GM21717 (cell line): ENCODE measurements at regions not wholly inside any gene's neighbourhood (a gene's known extent, or its start where the extent isn't known, plus 50 kb on each side); places are given as distances from the start of the nearest gene placed in this dataset.
"Not testable (repeated sequence)": the region's sequence is repeated elsewhere in the genome, so short reads cannot be mapped to it uniquely, and the experiment has no call there.

ENCODE experiments used
- ATAC-seq: cut with Tn5 transposase; IDR thresholded peaks from one replicate; pipeline ENCODE4 v1.9.1; 2021; ENCODE audit warnings: mild to moderate bottlenecking, moderate library complexity; ENCODE audit not compliant: unreplicated experiment

- ATAC-seq = no peak
Observed at GRCh38 chr16:13453325-13453724, 466.6 kb upstream of the ERCC4 start.

GRCh38 chr16:13453938-13454553, 465.9 kb upstream of the ERCC4 start:
- no peak for ATAC-seq

DNA sequence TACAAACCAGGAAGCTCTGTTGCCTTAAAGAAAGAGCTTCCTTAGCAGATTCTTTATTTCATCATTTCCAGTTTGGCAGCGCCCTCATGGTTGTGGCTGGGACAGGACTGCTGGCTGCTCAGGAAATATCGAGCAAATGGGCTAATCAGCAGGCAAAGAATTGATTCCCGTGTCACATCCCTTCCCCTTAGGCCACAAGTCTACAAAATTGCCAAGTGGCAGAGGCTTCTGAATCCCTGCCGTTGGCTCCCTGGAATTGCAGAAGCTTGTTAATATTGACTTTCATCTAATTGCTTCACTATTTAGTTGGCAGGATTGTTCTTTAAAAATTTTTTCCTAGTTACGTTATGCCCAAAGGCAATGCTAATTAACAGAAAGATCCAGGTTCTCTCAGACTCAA, 456.3 kb upstream of the ERCC4 start:
- no peak for ATAC-seq

GRCh38 chr16:13471036-13471435, 448.9 kb upstream of the ERCC4 start:
- no peak for ATAC-seq

GRCh38 chr16:13478991-13479390, 441.0 kb upstream of the ERCC4 start:
- ATAC-seq = no peak

- ATAC-seq = no peak
Observed at GRCh38 chr16:13479549-13479948, 440.4 kb upstream of the ERCC4 start.

DNA sequence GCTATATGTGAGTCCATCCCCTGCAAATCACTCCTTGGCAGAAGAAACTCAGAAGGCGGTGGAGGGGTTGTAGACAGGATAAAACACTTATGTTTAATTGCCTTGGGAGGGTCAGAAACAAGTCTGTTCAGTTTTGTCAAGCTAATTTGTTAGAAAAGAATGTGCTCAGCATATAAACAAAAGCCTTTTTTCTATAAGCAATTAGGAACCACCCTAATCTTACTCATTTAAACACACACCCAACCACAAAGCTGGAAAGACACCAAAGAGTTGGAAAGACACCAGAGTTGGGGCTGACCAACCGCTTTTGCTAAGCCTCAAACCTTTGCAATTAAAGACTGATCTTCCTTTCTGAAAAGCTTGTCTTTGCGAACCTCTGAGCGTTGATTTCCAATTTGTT, 439.2 kb upstream of the ERCC4 start:
- ATAC-seq = no peak

- ATAC-seq = no peak
Observed at GRCh38 chr16:13483121-13483520, 436.8 kb upstream of the ERCC4 start.

GRCh38 chr16:13489416-13489815, 430.5 kb upstream of the ERCC4 start:
- not testable (repeated sequence) for ATAC-seq

DNA sequence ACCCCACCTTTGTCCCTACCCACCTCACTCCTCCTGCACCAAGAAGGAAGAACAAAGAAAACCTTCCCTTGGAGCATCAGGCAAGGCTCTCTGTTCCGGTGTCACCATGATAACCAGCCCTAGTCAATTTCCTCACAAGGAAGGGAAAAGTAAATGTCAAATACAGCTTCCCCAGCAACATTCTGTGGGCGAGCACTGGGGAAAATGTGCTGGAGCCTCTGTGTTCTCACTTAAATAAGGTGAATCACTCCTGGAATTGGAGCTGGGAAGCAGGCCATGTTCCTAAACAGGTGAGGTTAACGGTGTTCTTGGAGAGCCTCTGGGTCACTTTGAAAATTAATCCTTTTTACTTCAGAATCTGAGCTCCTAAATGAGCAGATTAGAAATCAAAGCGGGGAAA, 427.9 kb upstream of the ERCC4 start:
- no peak for ATAC-seq

DNA sequence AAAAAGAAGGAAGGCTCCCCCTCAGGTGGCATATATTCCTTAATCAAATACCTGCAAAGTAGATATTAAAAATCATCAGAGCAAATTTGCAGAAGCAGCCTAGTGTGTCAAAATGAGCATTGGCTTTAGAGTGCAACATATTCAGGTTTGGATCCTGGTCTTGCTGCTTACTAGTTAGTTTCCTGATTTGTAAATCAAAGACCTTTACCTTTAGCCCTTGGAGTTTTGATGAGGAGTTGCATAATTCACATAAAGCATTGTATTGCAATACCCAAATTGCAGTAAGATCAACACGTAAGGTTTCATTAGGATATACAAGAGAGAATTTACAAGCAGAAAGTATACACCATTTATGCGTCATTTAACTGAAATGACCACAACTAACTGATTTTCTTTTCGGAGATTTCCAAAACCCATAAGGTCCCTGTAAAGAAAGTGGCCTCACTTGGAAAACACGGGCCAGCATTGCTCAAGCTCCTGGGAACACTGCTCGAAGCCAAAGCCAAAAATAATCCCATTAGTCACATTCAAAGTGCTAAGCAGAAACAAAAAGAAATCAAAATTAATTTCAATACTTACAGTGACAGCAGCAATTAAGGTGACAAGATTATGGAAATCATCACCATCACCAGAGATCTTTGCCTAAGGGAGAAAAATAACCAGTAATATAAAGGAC, 415.9 kb upstream of the ERCC4 start:
- no peak for ATAC-seq

DNA sequence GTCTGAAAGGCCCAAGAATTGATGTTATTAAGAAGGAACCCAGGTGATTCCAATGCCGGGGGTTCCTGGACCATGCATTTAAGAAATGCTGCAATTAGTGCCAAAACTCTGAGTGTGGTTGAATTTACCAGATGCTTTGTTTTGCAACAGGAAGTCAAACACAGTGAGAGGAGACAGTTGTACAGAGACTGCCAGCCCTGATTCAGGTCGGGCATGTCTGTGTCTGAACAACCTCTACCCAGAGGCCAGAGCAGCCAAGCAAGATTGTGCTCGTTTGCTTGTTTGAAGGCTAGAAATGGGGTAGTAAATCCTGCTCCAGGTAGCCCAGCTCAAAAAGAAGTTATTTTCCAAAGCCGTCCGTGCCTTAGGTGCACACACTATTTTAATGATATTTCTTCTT, 412.4 kb upstream of the ERCC4 start:
- ATAC-seq = no peak

- no peak for ATAC-seq
Observed at GRCh38 chr16:13510425-13511151, 409.4 kb upstream of the ERCC4 start.

GRCh38 chr16:13517841-13518240, 402.1 kb upstream of the ERCC4 start:
- ATAC-seq = no peak

- no peak for ATAC-seq
Observed at GRCh38 chr16:13519871-13520270, 400.1 kb upstream of the ERCC4 start.

DNA sequence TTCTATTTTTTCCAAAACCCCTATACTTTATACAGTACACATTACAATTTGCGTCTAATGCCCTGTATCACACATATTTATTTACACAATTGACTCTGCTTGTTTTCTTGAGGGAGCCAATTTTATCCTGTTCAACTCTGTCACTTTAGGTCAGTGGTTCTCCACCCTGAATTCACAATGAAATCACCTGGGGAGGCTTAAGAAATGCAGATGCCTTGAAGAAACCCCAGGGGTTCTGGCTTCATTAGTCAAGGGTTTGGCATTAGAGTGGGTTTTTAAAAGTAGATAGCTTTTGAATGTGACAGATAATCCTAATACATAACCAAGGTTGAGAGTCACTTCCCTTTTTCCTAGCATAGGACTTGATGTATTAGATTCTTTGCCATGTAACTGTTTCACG, 398.6 kb upstream of the ERCC4 start:
- no peak for ATAC-seq

GRCh38 chr16:13527332-13527731, 392.6 kb upstream of the ERCC4 start:
- no peak for ATAC-seq

GRCh38 chr16:13528691-13529090, 391.3 kb upstream of the ERCC4 start:
- no peak for ATAC-seq

DNA sequence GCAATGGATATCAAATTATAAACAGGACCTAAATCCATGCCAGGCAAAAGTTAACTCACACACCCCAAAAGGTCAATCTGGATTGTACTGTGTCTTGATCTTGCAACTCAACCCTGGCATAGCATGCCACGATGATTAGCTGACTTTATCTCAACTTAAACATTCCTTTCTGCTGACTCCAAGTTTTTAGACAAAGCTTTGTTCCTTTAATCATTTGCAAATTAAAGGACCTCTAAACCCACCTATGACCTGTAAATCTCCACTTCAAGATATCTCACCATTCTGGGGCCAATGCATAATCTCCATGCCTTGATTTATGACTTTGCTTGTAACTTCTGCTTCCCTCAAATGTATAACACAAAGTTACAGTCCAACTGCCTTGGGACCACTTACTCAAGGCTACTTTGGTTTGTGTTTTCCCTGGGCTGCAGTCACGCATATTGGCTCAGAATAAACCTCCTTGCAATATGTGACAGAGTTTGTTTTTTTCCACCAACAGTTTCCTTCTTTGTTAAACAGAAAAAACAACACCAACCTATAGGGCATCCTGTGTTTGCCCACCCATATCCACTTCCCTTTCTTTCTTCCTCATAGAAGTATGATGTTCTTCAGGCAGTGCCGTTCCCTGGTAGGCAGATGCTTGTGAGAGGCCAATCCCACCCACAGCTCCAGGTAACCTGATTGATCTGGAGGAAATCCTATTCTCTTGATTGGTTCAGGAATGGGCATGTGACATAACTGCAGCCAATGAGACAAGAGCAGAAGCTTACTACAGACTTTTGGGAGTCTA, 390.6 kb upstream of the ERCC4 start:
- ATAC-seq = no peak

DNA sequence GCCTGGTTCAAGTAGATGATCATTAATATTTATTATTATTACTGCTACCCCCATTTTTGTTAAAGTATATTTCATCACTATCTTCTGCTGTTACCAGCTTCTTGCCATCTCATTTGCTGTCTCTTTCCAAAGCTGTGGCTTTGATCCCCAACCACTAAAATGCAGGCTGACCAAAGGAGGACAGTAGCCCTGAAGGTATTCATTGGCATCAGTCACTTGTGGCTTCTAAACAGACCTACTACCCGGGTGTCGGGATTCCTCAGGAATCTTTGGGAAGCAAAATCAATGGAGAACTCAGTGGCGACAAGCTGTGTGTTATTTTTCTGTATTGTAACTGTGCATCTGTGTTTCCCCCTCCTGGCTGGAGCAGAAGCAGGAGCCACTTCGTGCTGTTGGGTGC, 379.2 kb upstream of the ERCC4 start:
- no peak for ATAC-seq

- ATAC-seq = no peak
Observed at GRCh38 chr16:13542284-13542683, 377.7 kb upstream of the ERCC4 start.
